Kidney epithelial cell (primary cell): ENCODE measurements at regions not wholly inside any gene's neighbourhood (a gene's known extent, or its start where the extent isn't known, plus 50 kb on each side); places are given as distances from the start of the nearest gene placed in this dataset.

Source experiments
- DNase-seq: peaks from one replicate; pipeline ENCODE4 v3.0.0-alpha.2; 2010; ENCODE audit warnings: low read depth
- H3K27me3 ChIP-seq: 2 replicates; pipeline ENCODE4 v1.6.0; 2011; ENCODE audit warnings: low read length; ENCODE audit not compliant: control insufficient read depth, insufficient read depth
- H3K36me3 ChIP-seq: 2 replicates; pipeline ENCODE4 v1.5.1; 2011; ENCODE audit warnings: low read length; ENCODE audit not compliant: control insufficient read depth, insufficient read depth
- H3K4me3 ChIP-seq: 2 replicates; pipeline ENCODE4 v1.5.1; 2011; ENCODE audit warnings: low read depth, mild to moderate bottlenecking, control low read depth, low read length
- CTCF ChIP-seq: IDR thresholded peaks from 2 replicates; pipeline ENCODE4 v1.5.1; 2011; ENCODE audit warnings: mild to moderate bottlenecking, moderate library complexity, low read length, control low read depth, inconsistent platforms; ENCODE audit not compliant: insufficient read depth, poor library complexity, severe bottlenecking

- DNase-seq = no peak
- no peak for TF ChIP-seq CTCF
Observed at GRCh38 chr13:63684822-63685221, 2269.2 kb upstream of the PCDH20 start.

GRCh38 chr13:63680704-63681103 is 2265.1 kb upstream of the PCDH20 start:
- Histone ChIP-seq H3K4me3 (no peak overlapping the region), H3K27me3 (no peaks in the 10 kb centered on the region), H3K36me3 (no peaks in the 10 kb centered on the region)
- no peak for DNase-seq
- TF ChIP-seq CTCF = no peak

More at GRCh38 chr13:63684822-63685221, 2269.2 kb upstream of the PCDH20 start:
- no peaks in the 10 kb centered on the region for H3K36me3 ChIP-seq
- H3K27me3 ChIP-seq = no peaks in the 10 kb centered on the region
- H3K4me3 ChIP-seq = no peak overlapping the region

- Histone ChIP-seq H3K4me3 (no peak overlapping the region), H3K36me3 (no peaks in the 10 kb centered on the region), H3K27me3 (no peaks in the 10 kb centered on the region)
- no peak for TF ChIP-seq CTCF
- no peak for DNase-seq
Observed at GRCh38 chr13:63671296-63671695, 2255.6 kb upstream of the PCDH20 start.

- Histone ChIP-seq H3K36me3 (no peaks in the 10 kb centered on the region), H3K4me3 (no peak overlapping the region), H3K27me3 (no peaks in the 10 kb centered on the region)
- no peak for DNase-seq
- TF ChIP-seq CTCF = no peak
Observed at GRCh38 chr13:63651394-63651793, 2235.7 kb upstream of the PCDH20 start.

GRCh38 chr13:63643543-63643942 is 2227.9 kb upstream of the PCDH20 start:
- TF ChIP-seq CTCF = no peak
- no peak for DNase-seq
- Histone ChIP-seq H3K36me3 (no peaks in the 10 kb centered on the region), H3K4me3 (no peak overlapping the region), H3K27me3 (no peaks in the 10 kb centered on the region)

- TF ChIP-seq CTCF = peak; percentile 45
- no peaks in the 10 kb centered on the region for H3K27me3 ChIP-seq
- peak overlapping the region; percentile 24 for H3K4me3 ChIP-seq
- DNase-seq = no peak
- H3K36me3 ChIP-seq = no peaks in the 10 kb centered on the region
Observed at GRCh38 chr13:63636316-63636993, 2220.8 kb upstream of the PCDH20 start.
